ENCODE measurements at regions not wholly inside any gene's neighbourhood (a gene's known extent, or its start where the extent isn't known, plus 50 kb on each side); places are given as distances from the start of the nearest gene placed in this dataset.
"Not testable (repeated sequence)": the region's sequence is repeated elsewhere in the genome, so short reads cannot be mapped to it uniquely, and the experiment has no call there.

DNA sequence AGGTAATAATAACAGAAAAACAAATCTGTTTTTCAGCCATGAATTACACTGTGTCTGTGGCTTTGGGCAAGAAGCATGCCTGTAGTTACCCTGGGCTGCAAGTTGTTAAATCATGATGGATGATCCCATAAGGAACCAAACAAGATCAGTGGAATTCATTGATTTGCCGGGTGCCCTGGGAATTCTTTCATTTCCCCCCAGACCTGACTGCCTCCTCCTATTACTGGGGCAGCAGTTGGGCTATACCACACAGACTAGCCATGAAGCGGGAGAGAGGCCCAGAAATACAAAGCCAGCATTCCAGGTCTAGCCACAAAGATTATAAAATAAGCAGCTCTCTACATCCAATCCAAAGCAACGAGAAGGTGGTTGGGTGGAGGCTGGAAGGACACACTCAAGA, 174.2 kb downstream of the NPIPA8 start:
- TF ChIP-seq, protein P1, sequence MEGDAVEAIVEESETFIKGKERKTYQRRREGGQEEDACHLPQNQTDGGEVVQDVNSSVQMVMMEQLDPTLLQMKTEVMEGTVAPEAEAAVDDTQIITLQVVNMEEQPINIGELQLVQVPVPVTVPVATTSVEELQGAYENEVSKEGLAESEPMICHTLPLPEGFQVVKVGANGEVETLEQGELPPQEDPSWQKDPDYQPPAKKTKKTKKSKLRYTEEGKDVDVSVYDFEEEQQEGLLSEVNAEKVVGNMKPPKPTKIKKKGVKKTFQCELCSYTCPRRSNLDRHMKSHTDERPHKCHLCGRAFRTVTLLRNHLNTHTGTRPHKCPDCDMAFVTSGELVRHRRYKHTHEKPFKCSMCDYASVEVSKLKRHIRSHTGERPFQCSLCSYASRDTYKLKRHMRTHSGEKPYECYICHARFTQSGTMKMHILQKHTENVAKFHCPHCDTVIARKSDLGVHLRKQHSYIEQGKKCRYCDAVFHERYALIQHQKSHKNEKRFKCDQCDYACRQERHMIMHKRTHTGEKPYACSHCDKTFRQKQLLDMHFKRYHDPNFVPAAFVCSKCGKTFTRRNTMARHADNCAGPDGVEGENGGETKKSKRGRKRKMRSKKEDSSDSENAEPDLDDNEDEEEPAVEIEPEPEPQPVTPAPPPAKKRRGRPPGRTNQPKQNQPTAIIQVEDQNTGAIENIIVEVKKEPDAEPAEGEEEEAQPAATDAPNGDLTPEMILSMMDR (IDR thresholded peaks at IDR 0.05): not testable (repeated sequence)
- TF ChIP-seq EZH2 (IDR thresholded peaks at IDR 0.05; ENCODE audit: borderline replicate concordance, insufficient read depth, low read depth, low read length, poor library complexity, severe bottlenecking): not testable (repeated sequence)

Data from B cell (primary cell).